ENCODE measurements at regions not wholly inside any gene's neighbourhood (a gene's known extent, or its start where the extent isn't known, plus 50 kb on each side); places are given as distances from the start of the nearest gene placed in this dataset.

- DNase-seq (ENCODE audit: low spot score) = peak; percentile 19
These were observed 69.0 kb upstream of the SPANXN1 start for GRCh38 chrX:145178268-145178667.

- DNase-seq (ENCODE audit: low spot score) = peak; percentile 63
These were observed 56.4 kb upstream of the SPANXN1 start for GRCh38 chrX:145190801-145191389.
